ENCODE measurements at regions not wholly inside any gene's neighbourhood (a gene's known extent, or its start where the extent isn't known, plus 50 kb on each side); places are given as distances from the start of the nearest gene placed in this dataset.
"Not testable (repeated sequence)": the region's sequence is repeated elsewhere in the genome, so short reads cannot be mapped to it uniquely, and the experiment has no call there.

DNA sequence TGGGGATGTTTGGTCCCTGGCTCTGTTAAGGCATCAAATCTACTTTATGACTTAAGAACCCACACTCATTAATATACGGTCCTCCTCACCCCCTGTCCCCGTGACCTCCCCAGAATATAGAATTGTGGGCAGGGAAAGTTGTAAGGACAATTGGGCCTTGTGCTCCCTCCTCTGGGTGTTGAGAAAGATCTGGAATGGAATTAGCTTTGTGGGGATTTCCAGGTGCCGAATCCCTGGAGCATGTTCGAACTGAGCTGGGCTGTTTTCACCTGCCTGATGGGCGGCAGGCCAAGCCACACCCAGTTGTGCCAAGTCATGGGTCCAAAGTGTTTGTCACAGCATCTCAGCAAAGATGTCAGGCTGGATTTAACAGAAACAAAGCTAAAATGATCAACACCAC, 349.3 kb upstream of the KLF3 start:
- DNase-seq: no peak

GRCh38 chr4:38315286-38315685, 348.7 kb upstream of the KLF3 start:
- DNase-seq: no peak

- no peak for DNase-seq
These were observed 348.0 kb upstream of the KLF3 start for GRCh38 chr4:38316045-38316444.

DNA sequence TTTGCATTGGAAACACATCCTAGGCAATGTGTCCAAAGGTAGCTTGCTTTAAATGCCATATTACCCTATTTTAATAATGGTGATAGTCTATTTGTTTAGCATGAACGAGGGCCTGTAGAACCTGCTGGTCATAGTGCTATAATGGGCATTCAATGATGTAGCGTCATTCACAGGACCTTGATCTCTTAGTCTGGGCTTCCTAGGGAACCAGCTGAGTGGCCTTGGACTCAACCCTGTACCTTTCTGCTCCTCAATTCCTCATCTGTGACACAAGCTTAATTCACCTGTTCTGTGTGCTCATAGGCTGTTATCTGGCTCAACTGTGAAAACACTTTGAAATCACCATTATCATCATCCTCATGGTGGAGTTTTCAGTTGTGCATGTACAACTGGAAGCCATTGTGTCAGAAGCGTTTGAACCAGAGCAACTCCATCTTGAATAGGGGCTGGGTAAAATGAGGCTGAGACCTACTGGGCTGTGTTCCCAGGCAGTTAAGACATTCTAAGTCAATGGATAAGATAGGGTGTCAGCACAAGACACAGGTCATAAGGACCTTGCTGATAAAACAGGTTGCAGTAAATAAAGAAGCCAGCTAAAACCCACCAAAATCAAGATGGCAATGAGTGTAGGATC, 346.8 kb upstream of the KLF3 start:
- DNase-seq: no peak

DNA sequence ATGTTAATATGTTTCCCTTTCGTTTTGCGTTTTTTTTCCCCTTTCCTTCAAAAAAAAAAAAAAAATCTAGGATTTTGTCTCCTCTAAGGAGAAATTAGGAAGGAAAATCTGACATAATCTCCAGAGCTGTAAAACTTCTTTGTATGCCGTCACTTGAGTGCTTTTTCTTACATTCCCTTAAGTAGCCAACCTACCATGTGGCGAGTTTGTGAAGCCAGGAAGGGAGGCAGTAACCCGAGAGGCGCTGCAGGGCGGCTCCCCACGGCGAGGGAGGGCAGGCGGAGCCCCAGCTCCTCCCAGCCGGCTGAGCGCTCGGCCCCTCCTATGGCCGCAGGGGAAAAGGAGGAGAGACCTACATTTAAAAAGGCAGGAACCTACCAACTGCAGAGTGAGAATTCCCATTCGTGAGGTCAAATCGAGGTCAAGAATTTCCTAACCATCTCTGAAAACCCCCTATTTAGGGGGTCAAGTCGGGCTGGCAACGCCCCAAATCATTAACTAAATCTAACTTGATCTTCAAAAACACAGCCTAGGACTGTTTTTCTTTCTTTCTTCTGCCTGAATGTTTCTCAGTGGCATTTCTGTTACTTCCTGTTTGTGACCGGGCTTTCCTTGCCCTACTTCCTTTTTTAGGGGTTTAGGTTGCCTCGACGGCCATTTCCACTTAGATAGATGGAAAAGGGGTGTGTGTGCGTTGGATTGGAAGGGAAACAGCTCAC, 345.1 kb upstream of the KLF3 start:
- DNase-seq: peak; percentile 67

GRCh38 chr4:38319456-38320342, 344.3 kb upstream of the KLF3 start:
- DNase-seq: peak; percentile 50

GRCh38 chr4:38320343-38320695, 343.7 kb upstream of the KLF3 start:
- no peak for DNase-seq

- DNase-seq: no peak
These were observed 343.2 kb upstream of the KLF3 start for GRCh38 chr4:38320833-38321232.

GRCh38 chr4:38322714-38323113, 341.3 kb upstream of the KLF3 start:
- no peak for DNase-seq

GRCh38 chr4:38323141-38323641, 340.8 kb upstream of the KLF3 start:
- DNase-seq: no peak

GRCh38 chr4:38324861-38325628, 339.0 kb upstream of the KLF3 start:
- no peak for DNase-seq

- DNase-seq: no peak
These were observed 338.4 kb upstream of the KLF3 start for GRCh38 chr4:38325629-38325913.

- DNase-seq: no peak
These were observed 337.5 kb upstream of the KLF3 start for GRCh38 chr4:38326499-38326898.

GRCh38 chr4:38327174-38327573, 336.8 kb upstream of the KLF3 start:
- DNase-seq: no peak

DNA sequence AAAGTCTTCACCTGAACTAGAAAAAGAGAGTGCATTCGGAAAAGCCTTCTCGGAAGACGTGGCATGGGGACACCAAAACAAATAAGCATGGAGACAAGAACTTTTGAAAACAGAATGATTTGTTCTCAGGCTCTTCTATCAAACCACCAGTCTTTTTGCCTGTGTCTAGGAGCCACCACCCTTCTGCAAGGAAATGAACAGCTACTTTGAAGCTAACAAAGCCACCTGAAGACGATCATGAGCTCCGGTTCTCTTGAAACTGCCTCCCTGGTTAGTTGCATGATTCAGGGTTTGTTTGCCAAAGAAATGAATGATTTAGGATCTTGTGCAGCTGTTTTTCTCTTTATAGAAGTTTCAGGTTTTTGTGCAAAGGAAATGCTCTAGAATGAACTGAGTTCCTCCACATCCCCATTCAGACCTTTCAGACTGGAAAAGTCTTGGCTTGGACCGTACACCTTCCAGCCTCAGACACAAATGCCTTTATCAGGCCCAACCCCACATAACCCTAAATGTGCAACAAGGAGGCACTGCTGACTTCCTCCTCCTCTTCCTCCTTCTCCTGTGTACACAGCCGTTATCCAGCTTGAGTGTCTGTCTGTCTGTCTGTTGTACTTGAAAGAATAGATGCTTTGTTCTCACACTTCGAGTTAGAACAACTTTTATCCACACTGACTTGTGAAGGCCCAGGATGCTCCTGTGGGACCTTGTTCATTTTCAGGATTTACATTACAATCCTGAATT, 334.8 kb upstream of the KLF3 start:
- DNase-seq: no peak

- no peak for DNase-seq
These were observed 333.7 kb upstream of the KLF3 start for GRCh38 chr4:38330321-38330720.

DNA sequence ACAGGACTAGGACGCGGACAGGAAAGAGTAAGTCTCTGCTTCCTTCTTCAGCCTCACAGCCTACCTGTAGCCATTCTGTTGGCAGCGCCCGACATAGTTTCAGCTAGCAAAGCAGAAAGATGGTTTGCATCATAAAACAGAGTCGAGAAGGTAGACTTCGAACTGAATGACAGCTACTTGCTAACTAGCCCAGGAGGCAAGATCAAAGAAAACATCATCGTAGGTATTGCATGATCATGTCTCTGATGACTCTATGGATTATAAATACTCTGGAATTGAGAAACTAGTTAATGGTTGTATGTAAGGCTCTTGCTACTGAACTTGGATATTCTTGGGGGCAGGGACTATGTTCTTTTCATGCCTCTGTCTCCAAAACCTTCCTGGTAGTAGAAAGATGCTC, 333.1 kb upstream of the KLF3 start:
- DNase-seq: no peak

GRCh38 chr4:38332699-38333098, 331.3 kb upstream of the KLF3 start:
- no peak for DNase-seq

DNA sequence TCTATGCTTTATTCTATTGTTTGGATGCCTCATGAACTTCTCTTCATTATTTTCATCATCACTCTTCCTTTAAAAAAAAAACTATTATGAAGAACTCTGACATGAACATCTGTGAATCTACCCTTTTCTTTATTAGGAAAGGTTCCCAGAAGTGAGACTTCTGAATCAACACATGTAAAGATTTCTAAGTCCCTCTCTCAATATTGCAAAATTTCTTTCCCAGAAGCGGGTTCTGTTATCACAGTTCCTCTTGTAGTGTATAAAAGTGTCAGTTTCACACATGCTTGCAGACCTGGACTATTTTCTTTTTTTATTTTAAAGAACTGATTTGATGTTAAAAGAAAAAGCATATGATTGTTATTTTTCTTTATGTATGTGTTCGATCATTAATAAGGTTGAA, 330.8 kb upstream of the KLF3 start:
- no peak for DNase-seq

GRCh38 chr4:38334791-38335190, 329.2 kb upstream of the KLF3 start:
- no peak for DNase-seq

GRCh38 chr4:38338939-38339338, 325.1 kb upstream of the KLF3 start:
- DNase-seq: not testable (repeated sequence)

DNA sequence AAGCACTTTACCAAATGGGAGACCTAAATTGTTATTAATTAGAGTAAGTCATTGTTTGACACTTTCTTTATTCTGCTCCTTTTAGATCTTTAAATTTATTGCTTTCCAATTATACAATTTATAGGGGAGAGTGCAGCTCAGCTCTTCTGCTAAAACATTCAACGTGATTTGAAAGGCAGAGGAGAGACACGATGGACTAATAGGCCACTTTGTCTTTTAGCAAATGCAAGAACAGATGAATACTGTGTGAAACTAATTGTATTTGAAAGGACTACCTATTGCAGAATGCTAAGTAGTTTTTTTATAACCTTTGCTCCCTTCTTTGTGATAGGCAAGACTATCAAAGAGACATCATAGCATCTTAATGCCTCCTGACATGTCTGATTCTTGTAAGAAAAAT, 320.4 kb upstream of the KLF3 start:
- DNase-seq: no peak

GRCh38 chr4:38344929-38345328, 319.1 kb upstream of the KLF3 start:
- no peak for DNase-seq
